ENCODE measurements at regions not wholly inside any gene's neighbourhood (a gene's known extent, or its start where the extent isn't known, plus 50 kb on each side); places are given as distances from the start of the nearest gene placed in this dataset.

- no peak for TF ChIP-seq CTCF (IDR thresholded peaks at IDR 0.05)
- DNase-seq (ENCODE audit: low spot score) (no peak), ATAC-seq (ENCODE audit: low FRiP score) (no peak)
Observed at GRCh38 chr13:111993691-111994090, 73.3 kb upstream of the SOX1 start.

- ATAC-seq (ENCODE audit: low FRiP score), result no peak
- DNase-seq (ENCODE audit: low spot score), result no peak
- TF ChIP-seq CTCF (IDR thresholded peaks at IDR 0.05), result no peak
Observed at GRCh38 chr13:111994578-111994977, 72.4 kb upstream of the SOX1 start.

- no peak for DNase-seq (ENCODE audit: low spot score)
- no peak for TF ChIP-seq CTCF (IDR thresholded peaks at IDR 0.05)
- ATAC-seq (ENCODE audit: low FRiP score), result no peak
Observed at GRCh38 chr13:111999352-111999751, 67.6 kb upstream of the SOX1 start.

GRCh38 chr13:112000888-112001287 is 66.1 kb upstream of the SOX1 start:
- DNase-seq (ENCODE audit: low spot score) (no peak), ATAC-seq (ENCODE audit: low FRiP score) (no peak)
- TF ChIP-seq CTCF (IDR thresholded peaks at IDR 0.05), result no peak

- no peak for DNase-seq (ENCODE audit: low spot score)
- no peak for ATAC-seq (ENCODE audit: low FRiP score)
- no peak for TF ChIP-seq CTCF (IDR thresholded peaks at IDR 0.05)
Observed at GRCh38 chr13:112001571-112001970, 65.4 kb upstream of the SOX1 start.

- DNase-seq (ENCODE audit: low spot score) (no peak), ATAC-seq (ENCODE audit: low FRiP score) (no peak)
- no peak for TF ChIP-seq CTCF (IDR thresholded peaks at IDR 0.05)
Observed at GRCh38 chr13:112003396-112003795, 63.6 kb upstream of the SOX1 start.

- no peak for TF ChIP-seq CTCF (IDR thresholded peaks at IDR 0.05)
- ATAC-seq (ENCODE audit: low FRiP score) (no peak), DNase-seq (ENCODE audit: low spot score) (no peak)
Observed at GRCh38 chr13:112003941-112004340, 63.0 kb upstream of the SOX1 start.
